NCI-H128 (cell line): ENCODE measurements at regions not wholly inside any gene's neighbourhood (a gene's known extent, or its start where the extent isn't known, plus 50 kb on each side); places are given as distances from the start of the nearest gene placed in this dataset.

ENCODE experiments used
- DNase-seq: peaks from one replicate; lab custom pipeline; 2025; ENCODE audit not compliant: unreplicated experiment; lab: John Stamatoyannopoulos, UW

DNA sequence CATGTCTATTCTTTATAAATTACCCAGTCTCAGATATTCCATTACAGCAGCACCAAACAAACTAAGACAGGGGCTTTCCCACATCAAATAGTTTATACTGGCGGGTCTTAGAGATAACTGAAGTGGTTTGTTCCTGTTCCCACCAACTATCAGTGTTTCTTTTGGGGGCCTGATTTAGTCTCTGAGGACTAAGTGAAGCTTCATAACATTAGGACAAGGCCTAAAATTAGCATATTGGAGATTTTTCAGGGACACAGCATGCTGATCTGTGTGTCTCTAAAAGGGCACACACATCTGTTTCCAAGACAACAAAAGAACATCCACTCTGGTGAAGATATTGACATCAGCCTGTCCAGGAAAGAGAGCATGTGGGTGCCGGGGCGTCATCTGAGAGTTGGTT is 72.6 kb upstream of the SEMA6D start:
- no peak for DNase-seq

DNA sequence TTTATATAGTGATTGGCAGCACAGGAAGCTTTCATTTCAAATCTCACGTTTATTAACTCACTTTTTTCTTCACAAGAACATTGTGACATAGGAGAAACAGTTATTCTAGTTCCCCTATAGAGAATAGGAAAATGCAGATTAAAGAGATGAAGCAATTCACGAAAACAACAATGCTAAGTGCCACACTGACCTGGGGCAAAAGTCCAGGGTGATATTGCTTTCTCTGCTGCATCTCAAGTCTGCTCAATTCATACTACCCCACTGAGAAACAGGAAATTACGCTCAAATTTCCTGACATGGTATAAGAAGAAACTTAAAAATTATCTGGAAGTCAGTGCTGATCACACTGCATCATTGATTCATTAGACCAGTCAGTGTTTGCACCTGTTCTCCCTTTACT is 66.7 kb upstream of the SEMA6D start:
- DNase-seq = no peak

DNA sequence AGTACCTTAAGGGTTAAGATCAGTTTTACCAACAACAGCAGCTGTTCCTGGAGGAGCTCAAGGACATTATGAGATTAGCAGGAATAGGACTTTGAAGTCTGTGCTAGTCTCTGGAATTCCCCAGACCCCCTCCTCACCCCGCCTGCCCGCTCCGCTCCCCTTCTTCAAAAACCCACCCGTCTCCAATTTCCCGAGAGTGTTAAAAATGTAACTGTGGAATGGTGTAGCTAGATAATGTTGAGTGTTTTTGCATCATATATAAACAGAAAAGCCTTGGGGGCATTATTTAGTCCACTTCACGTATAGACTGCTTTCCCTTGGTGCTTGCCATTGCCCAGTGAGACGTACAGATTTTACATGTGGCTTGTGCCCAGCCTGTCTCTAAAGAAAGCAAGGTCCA is 65.0 kb upstream of the SEMA6D start:
- no peak for DNase-seq

DNA sequence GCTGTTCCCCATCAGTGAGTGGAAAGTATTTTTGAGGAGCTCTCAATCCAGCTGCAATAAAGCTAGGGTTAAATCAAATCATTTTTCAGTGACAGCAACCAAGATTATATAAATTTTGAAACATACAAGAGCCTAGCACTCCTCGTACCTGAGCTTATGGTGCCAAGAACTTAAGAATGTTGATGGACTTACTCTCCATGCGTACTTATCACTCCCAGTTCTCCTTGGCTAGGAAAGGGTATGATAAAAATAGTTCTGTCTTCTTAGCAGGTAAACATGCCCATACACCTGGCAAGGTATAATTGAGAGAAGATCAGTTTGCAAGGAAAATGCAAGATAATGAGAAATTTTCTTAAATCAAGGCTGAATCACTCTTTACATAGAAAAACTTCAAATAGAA is 64.5 kb upstream of the SEMA6D start:
- no peak for DNase-seq

DNA sequence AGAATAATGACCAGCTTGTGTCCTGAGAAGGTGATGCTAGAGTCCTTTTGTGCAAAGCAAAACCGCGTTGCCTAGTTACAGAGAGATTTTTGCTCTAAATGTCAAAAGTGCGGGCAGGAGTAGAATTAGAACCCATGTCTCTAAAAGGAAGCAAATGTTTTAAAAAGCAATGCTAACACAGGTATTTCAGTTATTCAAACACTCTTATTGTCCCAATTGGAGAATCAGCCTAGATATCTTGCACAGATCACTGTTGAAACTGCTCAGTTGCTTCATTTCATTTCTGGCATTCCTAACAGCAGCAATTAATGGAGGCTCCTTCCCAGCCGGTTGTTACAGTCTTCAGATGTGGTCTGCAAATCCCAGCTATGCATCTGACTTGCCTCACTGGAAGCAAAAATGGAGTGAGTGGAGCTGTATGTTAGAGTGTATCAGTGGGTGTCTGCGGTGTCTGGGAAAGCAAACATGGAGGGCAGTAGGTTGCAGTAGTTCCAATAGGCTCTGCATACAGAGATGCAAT is 55.6 kb upstream of the SEMA6D start:
- no peak for DNase-seq

DNA sequence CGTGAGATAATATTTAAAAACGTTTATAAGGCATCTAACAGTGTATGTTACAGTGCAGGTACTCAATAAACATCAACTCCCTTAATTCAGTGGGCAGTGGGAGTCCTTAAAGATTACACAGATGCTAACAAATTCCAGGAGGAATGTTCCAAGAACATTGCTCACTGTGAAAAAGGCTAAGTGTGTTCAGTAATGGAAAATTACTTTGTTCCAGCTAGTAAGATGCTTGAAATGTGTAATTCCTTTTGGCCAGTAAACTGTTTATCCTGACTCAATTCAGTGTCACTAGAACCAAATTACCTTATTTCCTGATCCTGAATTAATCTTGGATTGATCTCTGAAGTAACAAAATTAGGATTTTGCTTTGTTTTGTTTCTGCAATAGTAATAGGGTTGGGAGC is 54.2 kb upstream of the SEMA6D start:
- DNase-seq = no peak
